Loucy (cell line): ENCODE measurements at regions not wholly inside any gene's neighbourhood (a gene's known extent, or its start where the extent isn't known, plus 50 kb on each side); places are given as distances from the start of the nearest gene placed in this dataset.
"Not testable (repeated sequence)": the region's sequence is repeated elsewhere in the genome, so short reads cannot be mapped to it uniquely, and the experiment has no call there.

Experiments
- H2AFZ ChIP-seq: fragments of 200-600 bp; sonication (generic); 2 replicates; pipeline ENCODE4 v1.6.0; 2016; ENCODE audit warnings: antibody characterized with exemption, mild to moderate bottlenecking, low read length, moderate library complexity
- H3F3A ChIP-seq: fragments of 200-600 bp; 2 replicates; pipeline ENCODE4 v1.6.0; 2016; ENCODE audit warnings: antibody characterized with exemption, low read depth, mild to moderate bottlenecking
- H3K27me3 ChIP-seq: fragments of 200-600 bp; sonication (generic); 2 replicates; pipeline ENCODE4 v1.6.1; 2014; ENCODE audit warnings: low read length, mild to moderate bottlenecking; ENCODE audit not compliant: insufficient read depth, poor library complexity, severe bottlenecking
- H3K36me3 ChIP-seq: fragments of 200-600 bp; sonication (generic); 2 replicates; pipeline ENCODE4 v1.6.1; 2016; ENCODE audit warnings: low read length; ENCODE audit not compliant: insufficient read depth
- H3K4me1 ChIP-seq: fragments of 200-600 bp; sonication (generic); 2 replicates; pipeline ENCODE4 v1.5.1; 2014; ENCODE audit warnings: low read length, mild to moderate bottlenecking; ENCODE audit not compliant: insufficient read depth, poor library complexity, severe bottlenecking
- H3K4me2 ChIP-seq: fragments of 200-600 bp; sonication (generic); 2 replicates; pipeline ENCODE4 v1.6.0; 2014; ENCODE audit warnings: antibody characterized with exemption, low read length, low read depth, mild to moderate bottlenecking; ENCODE audit not compliant: poor library complexity, severe bottlenecking
- H3K4me3 ChIP-seq: fragments of 200-600 bp; sonication (generic); 2 replicates; pipeline ENCODE4 v1.5.1; 2014; ENCODE audit warnings: low read length, mild to moderate bottlenecking, mixed read lengths; ENCODE audit not compliant: poor library complexity, severe bottlenecking
- H3K79me2 ChIP-seq: fragments of 200-600 bp; sonication (generic); 2 replicates; pipeline ENCODE4 v1.6.1; 2014; ENCODE audit warnings: low read length; ENCODE audit not compliant: insufficient read depth
- H3K9ac ChIP-seq: fragments of 200-600 bp; sonication (generic); 2 replicates; pipeline ENCODE4 v1.6.0; 2014; ENCODE audit warnings: mild to moderate bottlenecking, low read depth, low read length, moderate library complexity; ENCODE audit not compliant: poor library complexity, severe bottlenecking
- H3K9me2 ChIP-seq: fragments of 200-600 bp; sonication (generic); replicated peaks from 2 replicates; pipeline ENCODE4 v1.6.1; 2016; ENCODE audit warnings: low read depth, low read length, mixed read lengths
- H3K9me3 ChIP-seq: fragments of 200-600 bp; sonication (generic); 2 replicates; pipeline ENCODE4 v1.6.1; 2014; ENCODE audit warnings: mild to moderate bottlenecking, antibody characterized with exemption, low read length, low read depth; ENCODE audit not compliant: insufficient read depth
- H4K20me1 ChIP-seq: fragments of 200-600 bp; sonication (generic); 2 replicates; pipeline ENCODE4 v1.6.0; 2014; ENCODE audit warnings: antibody characterized with exemption, low read length, mild to moderate bottlenecking; ENCODE audit not compliant: insufficient read depth, poor library complexity, severe bottlenecking
- CTCF ChIP-seq: fragments of 200-600 bp; sonication (generic); conservative IDR thresholded peaks from 2 replicates; pipeline ENCODE4 v1.5.1; 2014; ENCODE audit warnings: mild to moderate bottlenecking, antibody characterized with exemption, low read length
- EZH2phosphoT487 ChIP-seq: fragments of 200-600 bp; IDR thresholded peaks from 2 replicates; pipeline ENCODE4 v1.6.1; 2018; ENCODE audit warnings: antibody characterized with exemption, mild to moderate bottlenecking, moderate library complexity, borderline replicate concordance

DNA sequence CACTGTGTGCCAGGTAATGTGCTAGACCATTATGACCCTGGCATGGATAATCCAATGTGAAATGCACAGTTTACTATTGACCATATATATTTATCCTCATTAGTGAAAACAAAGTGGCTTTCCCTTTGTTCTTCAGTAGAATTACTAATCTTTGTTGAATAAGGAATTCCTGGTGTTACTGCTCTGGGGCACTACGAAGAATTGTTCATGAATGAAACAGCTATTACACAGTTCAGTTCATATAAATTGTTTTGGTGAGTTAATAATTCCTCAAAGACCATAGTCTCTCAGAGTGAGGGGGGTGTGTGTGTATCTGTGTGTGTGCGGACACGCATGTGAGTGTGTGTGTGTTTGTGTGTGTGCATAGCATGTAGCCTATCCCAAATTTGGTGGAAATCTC lies 668.0 kb upstream of the MBL2 start:
- H3K79me2 ChIP-seq = no peaks in the 10 kb centered on the region
- TF ChIP-seq CTCF = no peak
- TF ChIP-seq EZH2phosphoT487 = no peak
- no peaks in the 10 kb centered on the region for H3F3A ChIP-seq
- H3K27me3 ChIP-seq = no peaks in the 10 kb centered on the region
- H3K9me3 ChIP-seq = no peaks in the 10 kb centered on the region
- H3K9me2 ChIP-seq = no peaks in the 10 kb centered on the region
- no peaks in the 10 kb centered on the region for H3K36me3 ChIP-seq
- no peak overlapping the region for H3K4me2 ChIP-seq
- H3K9ac ChIP-seq = no peak overlapping the region
- no peaks in the 10 kb centered on the region for H4K20me1 ChIP-seq
- no peaks in the 10 kb centered on the region for H3K4me1 ChIP-seq
- no peak overlapping the region for H3K4me3 ChIP-seq
- H2AFZ ChIP-seq = no peak overlapping the region

GRCh38 chr10:53439075-53439474 lies 666.5 kb upstream of the MBL2 start:
- not testable (repeated sequence) for H3K4me1 ChIP-seq, H2AFZ ChIP-seq, H3K4me3 ChIP-seq, H3K9me3 ChIP-seq, H3K9me2 ChIP-seq, H3K27me3 ChIP-seq, H3K36me3 ChIP-seq, H3F3A ChIP-seq, H3K79me2 ChIP-seq, H4K20me1 ChIP-seq, H3K9ac ChIP-seq, H3K4me2 ChIP-seq

- no peaks in the 10 kb centered on the region for H3F3A ChIP-seq
- H3K36me3 ChIP-seq = no peaks in the 10 kb centered on the region
- no peaks in the 10 kb centered on the region for H3K9me3 ChIP-seq
- no peak overlapping the region for H3K9ac ChIP-seq
- no peaks in the 10 kb centered on the region for H3K9me2 ChIP-seq
- no peak overlapping the region for H3K4me3 ChIP-seq
- no peaks in the 10 kb centered on the region for H4K20me1 ChIP-seq
- H3K4me1 ChIP-seq = no peaks in the 10 kb centered on the region
- H3K27me3 ChIP-seq = no peaks in the 10 kb centered on the region
- no peak overlapping the region for H2AFZ ChIP-seq
- H3K79me2 ChIP-seq = no peaks in the 10 kb centered on the region
- H3K4me2 ChIP-seq = no peak overlapping the region
- TF ChIP-seq EZH2phosphoT487 (no peak), CTCF (no peak)
Observed at GRCh38 chr10:53434413-53434812, 661.8 kb upstream of the MBL2 start.

DNA sequence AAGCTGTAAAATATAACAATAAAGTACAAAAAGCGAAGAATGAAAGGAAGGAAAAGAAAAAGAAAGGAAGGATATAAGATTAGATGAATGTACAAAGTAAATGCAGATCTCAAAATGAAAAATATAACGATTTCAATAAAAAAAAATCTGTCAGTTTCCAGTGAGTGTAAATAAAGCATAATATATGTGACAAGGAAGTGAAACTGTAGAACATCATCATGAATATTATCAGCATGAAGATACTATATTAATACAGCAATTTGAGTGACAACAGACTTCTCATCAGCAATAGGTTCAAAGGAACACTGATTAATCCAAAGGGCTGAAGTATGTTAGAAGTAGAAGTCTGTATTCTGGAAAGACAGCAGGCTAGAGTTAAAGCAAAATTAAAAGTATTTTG lies 659.5 kb upstream of the MBL2 start:
- Histone ChIP-seq H3K27me3 (no peaks in the 10 kb centered on the region), H3K4me1 (no peaks in the 10 kb centered on the region), H4K20me1 (no peaks in the 10 kb centered on the region), H2AFZ (no peak overlapping the region), H3K9ac (no peak overlapping the region), H3K4me2 (no peak overlapping the region), H3K9me2 (no peaks in the 10 kb centered on the region), H3F3A (no peaks in the 10 kb centered on the region), H3K79me2 (no peaks in the 10 kb centered on the region), H3K9me3 (no peaks in the 10 kb centered on the region), H3K4me3 (no peak overlapping the region), H3K36me3 (no peaks in the 10 kb centered on the region)
- TF ChIP-seq EZH2phosphoT487 (no peak), CTCF (no peak)
